K562 (cell line): ENCODE measurements at regions not wholly inside any gene's neighbourhood (a gene's known extent, or its start where the extent isn't known, plus 50 kb on each side); places are given as distances from the start of the nearest gene placed in this dataset.

Source experiments
- ATAC-seq: fragments of 200-7000 bp; cut with Tn5 transposase; 3 replicates; pipeline ENCODE4 v1.9.1; 2020; ENCODE audit warnings: moderate library complexity
- BruUV-seq: library from RNA; stranded (reverse); fragments of 400-500 nt; replicated peaks from 2 replicates; lab custom pipeline; 2021; lab: Mats Ljungman, UMichigan
- CTCF ChIA-PET: fragments of 300-600 bp; formaldehyde crosslinking; extraction: SDS; loops from one replicate; lab custom pipeline; 2021; ENCODE audit warnings: low intra/inter-chr PET ratio; lab: Yijun Ruan, JAX
- POLR2A ChIA-PET: fragments of 300-600, 350-650 bp; sonication (Branson Sonifier 250); formaldehyde crosslinking; extraction: SDS; loops from one replicate; lab custom pipeline; 2021; ENCODE audit warnings: antibody characterized with exemption, inconsistent platforms; lab: Yijun Ruan, JAX
- DNase-seq, 4 experiments: peaks; one replicate each; pipeline versions ENCODE4 v3.0.0 to v3.0.0-alpha.2; 2011 to 2018; ENCODE audit warnings: low spot score in 3 of 4, mixed read lengths in 3 of 4; ENCODE audit errors: extremely low read depth in 1 of 4
- FAIRE-seq: peaks from 2 replicates; lab custom pipeline; 2011; peaks lifted over from hg19 to GRCh38; lab: Jason Lieb, UNC
- H2AFZ ChIP-seq: 2 replicates; pipeline ENCODE4 v1.6.0; 2011; ENCODE audit warnings: low read depth, low read length, control low read depth, inconsistent platforms
- H3K27ac ChIP-seq: fragments of 200-600 bp; 3 replicates; pipeline ENCODE4 v1.8.0; 2011; ENCODE audit warnings: low read depth, mild to moderate bottlenecking, control low read depth, inconsistent platforms, low read length, moderate library complexity, mixed read lengths; ENCODE audit errors: extremely low read depth
- H3K27me3 ChIP-seq, 2 experiments: fragments of 300-600 bp in 1 of 2; 2 replicates in 1 of 2; 3 replicates in 1 of 2; pipeline versions ENCODE4 v1.6.0 to v1.8.0; 2011; ENCODE audit warnings: inconsistent platforms in 2 of 2, low read length in 2 of 2, mild to moderate bottlenecking in 1 of 2, mixed read lengths in 1 of 2, moderate library complexity in 1 of 2; ENCODE audit not compliant: control insufficient read depth in 2 of 2, insufficient read depth in 2 of 2
- H3K36me3 ChIP-seq: fragments of 300-600 bp; 3 replicates; pipeline ENCODE4 v1.8.0; 2011; ENCODE audit warnings: mild to moderate bottlenecking, low read length, inconsistent platforms; ENCODE audit not compliant: control insufficient read depth, insufficient read depth
- H3K4me1 ChIP-seq, 2 experiments: fragments of 200-600 bp in 1 of 2; replicated peaks in 1 of 2; 2 replicates in 1 of 2; 3 replicates in 1 of 2; pipeline versions ENCODE4 v1.5.1 to v1.8.0; 2011; ENCODE audit warnings: inconsistent platforms in 2 of 2, low read length in 2 of 2, mild to moderate bottlenecking in 1 of 2, mixed read lengths in 1 of 2, moderate library complexity in 1 of 2; ENCODE audit not compliant: control insufficient read depth in 2 of 2, insufficient read depth in 2 of 2
- H3K4me2 ChIP-seq: 2 replicates; pipeline ENCODE4 v1.6.1; 2011; ENCODE audit warnings: low read length, control low read depth, inconsistent platforms, mixed read lengths; ENCODE audit not compliant: insufficient read depth
- H3K4me3 ChIP-seq: fragments of 200-600 bp; sonication (generic), shearing (Covaris generic); 2 replicates; pipeline ENCODE4 v1.5.1; 2016; ENCODE audit warnings: control low read depth, inconsistent platforms
- H3K79me2 ChIP-seq: fragments of 200-600 bp; 3 replicates; pipeline ENCODE4 v1.8.0; 2011; ENCODE audit warnings: low read length, inconsistent platforms; ENCODE audit not compliant: control insufficient read depth, insufficient read depth
- H3K9ac ChIP-seq, 2 experiments: 2 replicates each; pipeline versions ENCODE4 v1.6.0 to v1.6.1; 2011; ENCODE audit warnings: low read depth in 2 of 2, low read length in 2 of 2, control low read depth in 1 of 2, inconsistent platforms in 1 of 2, mild to moderate bottlenecking in 1 of 2, mixed read lengths in 1 of 2; ENCODE audit not compliant: insufficient read depth in 1 of 2
- H3K9me1 ChIP-seq: one replicate; pipeline ENCODE4 v1.6.0; 2011; ENCODE audit warnings: inconsistent platforms, mild to moderate bottlenecking, low read length, moderate library complexity; ENCODE audit not compliant: control insufficient read depth, insufficient read depth
- H3K9me3 ChIP-seq: replicated peaks from 2 replicates; pipeline ENCODE4 v1.5.1; 2011; ENCODE audit warnings: low read depth, low read length, inconsistent platforms; ENCODE audit not compliant: control insufficient read depth, insufficient read depth
- H4K20me1 ChIP-seq: replicated peaks from 2 replicates; pipeline ENCODE4 v1.6.1; 2011; ENCODE audit warnings: low read length, inconsistent platforms, mixed read lengths; ENCODE audit not compliant: control insufficient read depth, insufficient read depth
- ATF1 ChIP-seq, 2 experiments: fragments of 450-650 bp in 1 of 2; IDR thresholded peaks; 2 replicates each; pipeline ENCODE4 v1.6.1; 2016; ENCODE audit warnings: missing compliant biosample characterization in 1 of 2, missing genetic modification characterization in 1 of 2
- CBFA2T2 ChIP-seq: fragments of 450-650 bp; conservative IDR thresholded peaks from 2 replicates; pipeline ENCODE4 v1.6.1; 2017; ENCODE audit warnings: mild to moderate bottlenecking
- DMBX1 ChIP-seq: fragments of 250-450 bp; sonication (Bioruptor Pico); IDR thresholded peaks from 2 replicates; pipeline ENCODE4 v1.8.0; 2022; ENCODE audit warnings: inconsistent platforms, mild to moderate bottlenecking, moderate library complexity, borderline replicate concordance
- EP400 ChIP-seq: fragments of 450-650 bp; IDR thresholded peaks from 2 replicates; pipeline ENCODE4 v1.6.1; 2017; ENCODE audit warnings: antibody characterized with exemption, mild to moderate bottlenecking, moderate library complexity
- ERF ChIP-seq: fragments of 450-650 bp; formaldehyde crosslinking; IDR thresholded peaks from 2 replicates; pipeline ENCODE4 v1.4.0; 2020; ENCODE audit warnings: mild to moderate bottlenecking, mixed read lengths
- HNRNPLL ChIP-seq: fragments of 200-400 bp; formaldehyde crosslinking; IDR thresholded peaks from 2 replicates; pipeline ENCODE4 v1.6.1; 2017; ENCODE audit warnings: low read length, low read depth, mild to moderate bottlenecking; ENCODE audit not compliant: poor library complexity, severe bottlenecking
- KDM5B ChIP-seq: fragments of 200-600 bp; sonication (generic); IDR thresholded peaks from 2 replicates; pipeline ENCODE4 v1.6.1; 2012; ENCODE audit warnings: low read depth, mild to moderate bottlenecking, moderate library complexity, low read length, control low read depth, inconsistent platforms; ENCODE audit not compliant: insufficient replicate concordance
- MEIS2 ChIP-seq: fragments of 450-650 bp; IDR thresholded peaks from 2 replicates; pipeline ENCODE4 v1.6.1; 2014; ENCODE audit warnings: mild to moderate bottlenecking; ENCODE audit not compliant: partially characterized antibody
- NFIX ChIP-seq: fragments of 250-450 bp; sonication (Bioruptor Pico); IDR thresholded peaks from 2 replicates; pipeline ENCODE4 v1.4.0; 2020; ENCODE audit warnings: low read depth, mild to moderate bottlenecking, moderate library complexity
- SMARCC2 ChIP-seq: fragments of 450-650 bp; IDR thresholded peaks from 2 replicates; pipeline ENCODE4 v1.6.1; 2017; ENCODE audit warnings: antibody characterized with exemption, moderate library complexity, mild to moderate bottlenecking, low read depth
- SOX6 ChIP-seq: fragments of 450-650 bp; IDR thresholded peaks from 2 replicates; pipeline ENCODE4 v1.6.1; 2014; ENCODE audit warnings: mild to moderate bottlenecking
- ZFP1 ChIP-seq: fragments of 450-650 bp; formaldehyde crosslinking; IDR thresholded peaks from 2 replicates; pipeline ENCODE4 v1.4.0; 2020; ENCODE audit warnings: mild to moderate bottlenecking, mixed read lengths
- WGBS: fragments of 100-300 bp; shearing (Covaris generic); methylation state at CpG from one replicate; pipeline ENCODE4 v1.1.6; 2016; ENCODE audit warnings: low coverage, mixed read lengths; ENCODE audit not compliant: insufficient coverage; ENCODE audit errors: missing lambda C conversion rate; 5-methylcytosine and 5-hydroxymethylcytosine counted together
- in situ Hi-C: fragments of 300-500 bp; cut with MboI; formaldehyde crosslinking; loops from 4 replicates; pipeline ENCODE4 v1.15.0; 2018; ENCODE audit warnings: inconsistent platforms, mixed read lengths
- intact Hi-C: fragments of 100-400 bp; cut with micrococcal nuclease; formaldehyde crosslinking; loops from 2 replicates; pipeline ENCODE4 v1.14.2; 2022
- TF ChIP-seq, protein P1 (sequence below): fragments of 450-650 bp; formaldehyde crosslinking; conservative IDR thresholded peaks from 2 replicates; pipeline ENCODE4 v1.4.0; 2022; ENCODE audit warnings: mild to moderate bottlenecking, missing genetic modification characterization
- TF ChIP-seq, protein P2 (sequence below): sonication (generic); formaldehyde crosslinking; IDR thresholded peaks from 2 replicates; pipeline ENCODE4 v1.8.0; 2022; ENCODE audit warnings: mild to moderate bottlenecking, missing genetic modification reagents
- TF ChIP-seq, protein P3 (sequence below): fragments of 250-450 bp; sonication (Bioruptor Pico); IDR thresholded peaks from 2 replicates; pipeline ENCODE4 v1.8.0; 2022; ENCODE audit warnings: inconsistent platforms, mild to moderate bottlenecking, moderate library complexity, borderline replicate concordance
- TF ChIP-seq, protein P4 (sequence below): fragments of 450-650 bp; IDR thresholded peaks from 2 replicates; pipeline ENCODE4 v1.7.0; 2016; ENCODE audit warnings: borderline replicate concordance

DNA sequence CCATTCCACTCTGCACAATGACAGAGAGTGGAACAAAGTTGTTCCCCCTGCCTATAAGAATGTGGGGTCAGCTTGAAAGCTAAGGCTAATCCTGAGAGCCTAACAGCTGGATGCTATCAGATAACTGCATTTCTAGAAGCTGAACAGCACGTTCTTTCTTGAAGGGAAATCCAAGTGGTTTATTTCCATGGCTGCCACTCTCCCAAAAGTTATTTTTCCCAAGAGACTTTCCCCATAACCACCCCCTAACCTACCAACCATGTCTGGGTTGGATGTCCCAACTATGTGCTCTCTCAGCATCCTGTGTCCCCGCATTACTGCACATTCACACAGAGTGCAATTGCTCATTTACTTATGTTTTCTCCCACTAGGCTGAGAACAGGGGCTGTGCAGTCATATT lies 140.7 kb upstream of the ANKRD1 start (continued):
- TF ChIP-seq KDM5B (no peak), SOX6 (no peak), SMARCC2 (no peak), ZFP1 (no peak)
- TF ChIP-seq, protein P1, sequence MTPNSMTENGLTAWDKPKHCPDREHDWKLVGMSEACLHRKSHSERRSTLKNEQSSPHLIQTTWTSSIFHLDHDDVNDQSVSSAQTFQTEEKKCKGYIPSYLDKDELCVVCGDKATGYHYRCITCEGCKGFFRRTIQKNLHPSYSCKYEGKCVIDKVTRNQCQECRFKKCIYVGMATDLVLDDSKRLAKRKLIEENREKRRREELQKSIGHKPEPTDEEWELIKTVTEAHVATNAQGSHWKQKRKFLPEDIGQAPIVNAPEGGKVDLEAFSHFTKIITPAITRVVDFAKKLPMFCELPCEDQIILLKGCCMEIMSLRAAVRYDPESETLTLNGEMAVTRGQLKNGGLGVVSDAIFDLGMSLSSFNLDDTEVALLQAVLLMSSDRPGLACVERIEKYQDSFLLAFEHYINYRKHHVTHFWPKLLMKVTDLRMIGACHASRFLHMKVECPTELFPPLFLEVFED (CRISPR knock-in tag) = no peak
- TF ChIP-seq, protein P2, sequence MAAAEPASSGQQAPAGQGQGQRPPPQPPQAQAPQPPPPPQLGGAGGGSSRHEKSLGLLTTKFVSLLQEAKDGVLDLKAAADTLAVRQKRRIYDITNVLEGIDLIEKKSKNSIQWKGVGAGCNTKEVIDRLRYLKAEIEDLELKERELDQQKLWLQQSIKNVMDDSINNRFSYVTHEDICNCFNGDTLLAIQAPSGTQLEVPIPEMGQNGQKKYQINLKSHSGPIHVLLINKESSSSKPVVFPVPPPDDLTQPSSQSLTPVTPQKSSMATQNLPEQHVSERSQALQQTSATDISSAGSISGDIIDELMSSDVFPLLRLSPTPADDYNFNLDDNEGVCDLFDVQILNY (CRISPR knock-in tag) = no peak

DNA sequence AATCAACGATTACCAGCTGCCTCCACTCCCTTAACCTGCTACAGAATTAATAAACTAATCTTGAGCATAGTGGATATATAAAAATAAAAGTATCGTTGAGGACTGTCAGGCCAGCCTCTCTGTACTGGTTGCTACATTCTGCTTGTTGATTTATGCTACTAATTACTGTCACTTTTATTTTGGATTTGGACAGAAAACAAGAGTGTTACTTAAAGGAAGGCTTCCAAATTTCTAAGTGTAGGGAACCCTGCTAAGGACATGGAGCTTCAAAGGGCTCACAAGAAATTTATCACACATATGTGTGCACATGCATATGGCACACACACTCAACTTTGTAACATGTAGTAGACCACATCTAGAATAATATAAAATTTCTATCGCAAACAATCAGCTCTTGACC lies 141.2 kb upstream of the ANKRD1 start:
- H3K4me2 ChIP-seq = no peak overlapping the region
- POLR2A ChIA-PET = interaction anchor here (1.1 kb wide), 1 partner anchor 11 kb away, joined by 3 read pairs; no protein-coding TSS in a partner anchor
- H3K36me3 ChIP-seq = no peaks in the 10 kb centered on the region
- H3K79me2 ChIP-seq = no peaks in the 10 kb centered on the region
- intact Hi-C loops (no loop called here), in situ Hi-C loops (no loop called here)
- no peak for FAIRE-seq
- H3K9me1 ChIP-seq = no peaks in the 10 kb centered on the region
- DNase-seq = no peak
- H3K4me3 ChIP-seq = no peak overlapping the region
- CTCF ChIA-PET = no interaction called here
- no peaks in the 10 kb centered on the region; a peak in 1 of 5 replicates for H3K4me1 ChIP-seq
- no peaks in the 10 kb centered on the region for H3K9me3 ChIP-seq
- H2AFZ ChIP-seq = no peak overlapping the region
- H4K20me1 ChIP-seq = no peaks in the 10 kb centered on the region
- no peak overlapping the region for H3K27ac ChIP-seq
- ATAC-seq = no peak
- H3K9ac ChIP-seq = no peak overlapping the region
- peaks cover 0 to under 1% of the 10 kb centered on the region in 2 experiments; a peak in 1 of 5 replicates for H3K27me3 ChIP-seq
- BruUV-seq = no TSS peak
- WGBS = 2% methylated on average over 3 of the region's 3 CpGs
- TF ChIP-seq, protein P3, sequence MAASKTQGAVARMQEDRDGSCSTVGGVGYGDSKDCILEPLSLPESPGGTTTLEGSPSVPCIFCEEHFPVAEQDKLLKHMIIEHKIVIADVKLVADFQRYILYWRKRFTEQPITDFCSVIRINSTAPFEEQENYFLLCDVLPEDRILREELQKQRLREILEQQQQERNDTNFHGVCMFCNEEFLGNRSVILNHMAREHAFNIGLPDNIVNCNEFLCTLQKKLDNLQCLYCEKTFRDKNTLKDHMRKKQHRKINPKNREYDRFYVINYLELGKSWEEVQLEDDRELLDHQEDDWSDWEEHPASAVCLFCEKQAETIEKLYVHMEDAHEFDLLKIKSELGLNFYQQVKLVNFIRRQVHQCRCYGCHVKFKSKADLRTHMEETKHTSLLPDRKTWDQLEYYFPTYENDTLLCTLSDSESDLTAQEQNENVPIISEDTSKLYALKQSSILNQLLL (CRISPR knock-in tag) = no peak
- TF ChIP-seq NFIX (CRISPR knock-in tag) (no peak), DMBX1 (no peak), ERF (CRISPR knock-in tag) (no peak), MEIS2 (no peak), ATF1 (CRISPR knock-in tag; IDR thresholded peaks at IDR 0.05) (no peak), ATF1 (tag; IDR thresholded peaks at IDR 0.05) (no peak), HNRNPLL (no peak), CBFA2T2 (no peak), EP400 (no peak)
- TF ChIP-seq, protein P4, sequence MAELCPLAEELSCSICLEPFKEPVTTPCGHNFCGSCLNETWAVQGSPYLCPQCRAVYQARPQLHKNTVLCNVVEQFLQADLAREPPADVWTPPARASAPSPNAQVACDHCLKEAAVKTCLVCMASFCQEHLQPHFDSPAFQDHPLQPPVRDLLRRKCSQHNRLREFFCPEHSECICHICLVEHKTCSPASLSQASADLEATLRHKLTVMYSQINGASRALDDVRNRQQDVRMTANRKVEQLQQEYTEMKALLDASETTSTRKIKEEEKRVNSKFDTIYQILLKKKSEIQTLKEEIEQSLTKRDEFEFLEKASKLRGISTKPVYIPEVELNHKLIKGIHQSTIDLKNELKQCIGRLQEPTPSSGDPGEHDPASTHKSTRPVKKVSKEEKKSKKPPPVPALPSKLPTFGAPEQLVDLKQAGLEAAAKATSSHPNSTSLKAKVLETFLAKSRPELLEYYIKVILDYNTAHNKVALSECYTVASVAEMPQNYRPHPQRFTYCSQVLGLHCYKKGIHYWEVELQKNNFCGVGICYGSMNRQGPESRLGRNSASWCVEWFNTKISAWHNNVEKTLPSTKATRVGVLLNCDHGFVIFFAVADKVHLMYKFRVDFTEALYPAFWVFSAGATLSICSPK = no peak
